ENCODE measurements at regions not wholly inside any gene's neighbourhood (a gene's known extent, or its start where the extent isn't known, plus 50 kb on each side); places are given as distances from the start of the nearest gene placed in this dataset.

GRCh38 chr20:61042506-61043385 is 209.3 kb upstream of the CDH4 start:
- DNase-seq: no peak

- DNase-seq: no peak
Observed at GRCh38 chr20:61043681-61044080, 208.4 kb upstream of the CDH4 start.

DNA sequence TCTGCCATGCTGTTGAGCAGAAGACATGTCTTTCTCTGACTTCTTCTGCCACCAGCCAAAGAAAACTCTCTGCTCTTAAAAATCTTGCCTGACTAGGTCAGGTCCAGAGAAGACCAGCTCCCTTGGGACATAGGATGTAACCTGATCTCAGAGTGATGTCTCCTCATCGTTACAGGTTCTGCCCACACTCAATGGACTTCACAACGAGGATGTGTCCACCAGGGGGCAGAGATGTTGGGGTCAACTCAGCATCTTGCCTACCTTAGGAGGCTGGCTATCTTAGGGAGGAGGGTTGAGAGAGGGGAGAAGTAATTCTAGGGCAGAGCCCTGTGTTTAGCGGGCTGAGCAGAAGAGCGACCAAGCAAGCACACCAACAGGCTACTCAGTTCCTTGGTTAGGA is 207.6 kb upstream of the CDH4 start:
- DNase-seq: no peak

DNA sequence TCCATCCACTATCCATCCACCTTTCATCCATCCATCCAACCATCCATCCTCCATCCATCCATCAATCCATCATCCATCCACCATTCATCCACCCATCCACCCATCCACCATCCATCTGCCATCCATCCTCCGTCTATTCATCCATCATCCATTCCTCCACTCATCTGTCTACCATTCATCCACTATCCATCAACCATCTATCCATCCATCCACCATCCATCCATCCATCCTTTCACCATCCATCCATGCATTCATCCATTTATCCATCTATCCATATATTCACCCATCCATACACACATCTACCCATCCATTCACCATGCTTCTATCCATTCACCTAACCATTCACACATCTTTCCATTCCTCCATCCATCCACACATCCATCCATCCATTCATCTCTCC is 207.0 kb upstream of the CDH4 start:
- DNase-seq: no peak

- DNase-seq: no peak
Observed at GRCh38 chr20:61045876-61046585, 206.0 kb upstream of the CDH4 start.

- no peak for DNase-seq
Observed at GRCh38 chr20:61046721-61047351, 205.2 kb upstream of the CDH4 start.

DNA sequence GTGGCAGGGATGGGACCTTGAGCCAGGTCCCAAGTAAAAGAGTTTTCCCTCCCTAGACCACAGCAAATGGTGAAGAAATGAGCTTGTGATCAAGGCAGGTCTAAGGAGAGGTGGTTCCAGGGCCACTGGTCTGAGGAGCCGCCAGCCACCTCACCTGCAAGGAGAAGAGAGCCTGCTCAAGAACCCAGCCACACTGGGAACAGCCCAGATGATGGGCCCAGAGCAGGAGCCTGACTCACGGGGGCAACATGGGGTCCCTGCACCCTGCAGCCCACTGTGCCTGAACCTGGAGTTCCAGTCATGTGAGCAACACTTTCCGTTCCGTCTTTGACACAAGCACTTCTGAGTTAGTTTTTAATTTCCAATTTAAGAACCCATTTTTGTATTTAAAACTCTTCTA is 204.5 kb upstream of the CDH4 start:
- DNase-seq: no peak

- DNase-seq: no peak
Observed at GRCh38 chr20:61048302-61048701, 203.8 kb upstream of the CDH4 start.

DNA sequence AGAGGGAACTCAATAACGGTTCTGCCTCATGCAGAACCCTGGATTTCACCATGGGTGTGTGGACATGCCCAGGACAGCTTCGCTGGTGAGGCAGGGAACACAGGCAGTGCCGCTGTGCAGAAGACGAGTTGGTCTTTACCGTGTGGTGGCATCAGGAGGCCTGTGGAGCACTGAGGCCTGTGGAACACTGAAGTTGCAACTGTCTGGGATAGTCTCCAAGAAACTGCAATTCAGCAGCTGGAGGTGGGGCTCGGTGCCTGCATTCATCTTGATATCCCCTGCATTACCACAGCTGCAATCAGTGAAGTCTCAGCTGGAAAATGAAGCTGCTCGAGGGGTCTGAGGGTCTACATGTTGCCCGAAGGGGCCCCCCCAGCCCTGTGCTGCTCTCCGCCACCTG is 202.4 kb upstream of the CDH4 start:
- no peak for DNase-seq

DNA sequence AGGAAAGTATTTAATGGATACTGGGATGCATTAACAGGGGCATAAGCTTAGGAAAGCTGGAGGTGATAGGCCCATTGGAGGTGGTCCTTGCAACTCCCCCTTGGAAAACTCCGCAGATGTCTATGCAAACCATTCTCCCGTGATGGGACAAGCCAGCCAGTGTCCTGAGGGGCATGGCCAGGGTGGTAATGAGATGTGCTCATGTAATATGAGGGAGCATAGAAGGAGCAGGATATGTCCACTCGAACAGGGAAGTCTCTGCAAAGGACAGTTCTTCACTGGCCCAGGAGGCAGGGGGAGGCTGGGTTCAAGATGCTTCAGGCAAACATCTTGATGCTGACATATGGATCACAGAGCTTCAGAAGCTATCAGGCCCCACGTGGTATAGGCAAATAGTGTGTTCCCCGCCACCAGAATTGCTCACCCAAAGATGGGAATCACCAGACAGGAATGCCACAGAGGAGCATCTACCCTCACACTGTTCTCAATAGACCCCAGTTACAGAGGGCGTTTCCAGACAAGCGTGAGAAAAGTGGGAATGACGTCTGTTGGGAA is 201.6 kb upstream of the CDH4 start:
- DNase-seq: no peak

- no peak for DNase-seq
Observed at GRCh38 chr20:61052195-61052750, 199.8 kb upstream of the CDH4 start.

- DNase-seq: no peak
Observed at GRCh38 chr20:61052776-61053442, 199.2 kb upstream of the CDH4 start.

DNA sequence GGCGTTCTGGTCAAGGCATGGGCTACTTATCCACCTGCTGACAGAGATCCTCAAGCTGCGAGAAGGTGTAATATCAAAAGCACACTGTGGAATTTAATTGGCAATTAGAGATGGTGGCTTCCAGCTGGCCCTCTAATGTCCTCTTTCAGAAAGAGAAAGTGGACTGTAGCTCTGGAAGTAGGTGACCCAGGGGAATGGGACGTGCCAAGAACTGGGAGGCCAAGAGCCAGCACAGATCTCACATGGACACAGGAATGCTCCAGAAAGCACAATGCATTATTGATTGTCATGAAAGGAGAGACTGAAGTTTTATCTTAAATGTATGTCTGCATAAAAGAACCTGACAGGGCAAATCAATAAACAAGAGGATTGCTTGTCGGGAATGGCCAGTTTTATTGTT is 198.6 kb upstream of the CDH4 start:
- DNase-seq: no peak

DNA sequence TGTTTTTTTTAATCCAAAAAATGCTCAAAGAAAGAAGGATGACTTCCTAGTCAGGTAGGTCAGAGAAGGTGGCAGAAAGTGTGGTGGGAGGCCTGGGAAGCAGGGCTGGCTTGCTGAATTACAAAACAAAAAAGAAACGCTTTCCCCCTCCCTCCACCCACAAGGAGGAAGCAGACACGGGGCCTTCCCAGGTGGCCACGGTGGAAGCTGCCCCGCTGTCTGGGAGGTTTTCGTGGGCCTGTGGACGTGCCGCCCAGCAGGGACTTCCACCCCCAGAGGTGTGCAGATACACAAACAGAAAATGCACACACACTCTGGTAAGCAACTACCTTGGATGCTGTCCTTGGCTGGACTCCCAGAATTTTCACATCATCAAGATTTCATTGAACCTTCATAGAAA is 198.2 kb upstream of the CDH4 start:
- DNase-seq: no peak

GRCh38 chr20:61054411-61054810 is 197.7 kb upstream of the CDH4 start:
- no peak for DNase-seq

DNA sequence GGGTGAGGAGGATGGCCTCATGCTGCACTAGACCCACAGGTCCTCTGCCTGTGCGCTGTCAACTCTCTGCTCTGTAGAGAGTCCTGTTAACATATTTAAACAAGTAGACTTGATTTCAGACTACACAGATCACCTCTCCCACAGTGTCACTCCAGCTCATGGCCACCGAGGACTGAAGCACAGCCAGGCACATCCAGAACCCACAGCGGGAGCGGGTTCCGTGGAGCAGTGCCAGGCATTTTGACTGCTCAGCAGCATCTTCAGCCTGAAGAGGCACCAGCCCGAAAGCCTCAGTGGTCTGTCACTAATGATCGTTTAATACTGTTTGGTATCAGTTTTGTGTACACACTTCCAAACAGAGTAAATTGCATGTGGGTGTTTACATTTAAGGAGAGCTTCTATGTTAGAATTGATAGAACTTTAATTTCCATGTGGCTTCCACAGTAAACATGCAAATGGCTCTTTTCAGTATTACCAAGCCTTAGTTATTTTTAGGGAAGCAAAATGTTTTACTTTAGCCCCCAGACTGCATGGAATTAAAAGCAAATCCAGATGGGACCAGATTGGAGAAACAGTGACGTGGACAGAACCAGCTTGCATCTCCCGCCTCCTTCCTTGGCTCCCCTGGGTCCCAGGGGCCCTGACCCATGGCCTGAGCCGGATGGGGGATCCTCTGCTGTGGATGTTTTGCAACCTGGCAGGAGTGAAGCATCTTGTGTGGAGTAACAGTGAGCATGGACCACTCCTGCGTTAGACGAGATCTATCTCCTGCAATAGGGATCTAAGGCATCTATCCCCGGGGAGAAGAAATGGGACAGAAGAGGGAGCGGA is 196.7 kb upstream of the CDH4 start:
- no peak for DNase-seq

DNA sequence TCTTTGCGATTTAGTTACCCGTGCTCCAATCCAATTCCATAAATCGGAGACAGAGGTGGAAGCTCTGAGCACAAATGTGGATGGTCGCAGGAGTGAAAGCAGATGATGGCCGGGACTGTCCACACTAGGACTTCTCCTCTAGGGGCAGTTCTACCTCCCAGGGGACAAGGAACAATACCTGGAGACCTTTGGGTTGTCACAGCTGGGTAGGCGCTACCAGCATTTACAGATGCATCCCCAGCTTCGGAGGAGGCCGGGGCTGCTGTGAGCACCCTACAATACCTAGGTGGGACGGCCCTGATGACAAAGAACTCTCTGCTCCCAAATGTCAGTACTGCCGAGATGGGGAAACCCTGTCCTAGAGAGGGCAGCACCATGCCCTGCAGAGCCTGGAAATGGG is 195.9 kb upstream of the CDH4 start:
- DNase-seq: no peak

- DNase-seq: no peak
Observed at GRCh38 chr20:61056627-61057442, 195.2 kb upstream of the CDH4 start.

DNA sequence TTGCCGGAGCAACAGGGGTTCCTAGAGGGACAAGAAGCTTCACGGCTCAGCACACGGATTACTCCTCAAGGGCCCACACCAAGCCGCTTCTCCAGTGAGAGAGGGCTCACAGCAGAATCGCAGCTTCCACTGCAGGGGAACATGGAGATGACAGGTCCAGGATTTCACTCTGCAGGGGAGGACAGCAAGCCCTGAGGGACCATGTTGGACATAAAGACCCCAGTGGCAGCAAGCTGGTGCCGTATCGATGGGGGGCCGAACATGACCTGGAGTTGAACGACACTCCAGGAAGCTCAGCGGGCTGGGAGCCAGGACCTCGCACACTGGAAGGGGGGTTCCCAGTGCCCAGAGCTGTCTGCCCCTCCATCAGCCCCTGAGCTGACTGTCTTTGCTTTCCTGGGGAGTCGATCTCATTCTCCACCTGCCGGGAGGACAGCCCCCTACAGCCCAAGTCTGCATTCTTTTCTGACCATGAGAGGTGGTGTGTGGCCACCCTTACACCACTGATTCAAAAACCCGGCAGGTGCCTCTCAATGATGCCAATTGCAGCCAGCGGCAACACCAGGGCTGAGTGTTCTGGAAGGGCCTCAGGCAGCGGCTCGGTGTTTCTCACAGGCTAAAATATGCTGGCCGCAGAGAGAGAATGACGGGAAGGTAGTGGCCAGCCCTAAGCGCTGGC is 194.5 kb upstream of the CDH4 start:
- no peak for DNase-seq

DNA sequence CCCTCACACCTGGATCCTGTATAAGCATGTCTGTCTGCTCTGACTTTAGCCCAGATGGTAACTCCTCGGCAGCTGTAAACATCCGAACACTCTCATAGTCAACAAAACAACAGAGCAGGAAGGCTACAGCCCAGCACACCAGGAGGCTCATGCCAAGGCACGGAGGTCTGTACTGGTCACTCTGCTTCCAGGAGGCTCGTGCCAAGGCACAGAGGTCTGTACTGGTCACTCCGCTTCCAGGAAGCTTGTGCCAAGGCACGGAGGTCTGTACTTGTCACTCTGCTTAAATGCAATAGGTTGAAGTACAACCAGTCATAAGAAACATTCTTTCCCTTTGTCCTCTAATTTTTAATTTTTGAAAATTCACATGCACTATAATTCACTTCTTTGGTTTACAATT is 190.1 kb upstream of the CDH4 start:
- DNase-seq: no peak
